ENCODE measurements at regions not wholly inside any gene's neighbourhood (a gene's known extent, or its start where the extent isn't known, plus 50 kb on each side); places are given as distances from the start of the nearest gene placed in this dataset.

- TF ChIP-seq CTCF (IDR thresholded peaks at IDR 0.05) = no peak
- Mint-ChIP-seq H3K27me3 (ENCODE audit: low read depth) (no peaks in the 10 kb centered on the region), H3K9me3 (ENCODE audit: low read depth) (no peaks in the 10 kb centered on the region), H3K4me1 (ENCODE audit: low read depth) (peaks cover 3% of the 10 kb centered on the region), H3K27ac (ENCODE audit: unreplicated experiment) (no peak overlapping the region), H3K4me3 (ENCODE audit: unreplicated experiment) (no peak overlapping the region), H3K36me3 (ENCODE audit: low read depth) (no peaks in the 10 kb centered on the region)
- no peak for DNase-seq (ENCODE audit: low spot score)
Measured at GRCh38 chr5:93010616-93011015, 570.4 kb downstream of the NR2F1-AS1 start.

GRCh38 chr5:93010037-93010436, 571.0 kb downstream of the NR2F1-AS1 start:
- DNase-seq (ENCODE audit: low spot score) = no peak
- H3K36me3 Mint-ChIP-seq (ENCODE audit: low read depth) = no peaks in the 10 kb centered on the region
- no peak overlapping the region for H3K4me3 Mint-ChIP-seq (ENCODE audit: unreplicated experiment)
- TF ChIP-seq CTCF (IDR thresholded peaks at IDR 0.05) = no peak
- H3K4me1 Mint-ChIP-seq (ENCODE audit: low read depth) = peaks cover 7% of the 10 kb centered on the region
- no peak overlapping the region for H3K27ac Mint-ChIP-seq (ENCODE audit: unreplicated experiment)
- no peaks in the 10 kb centered on the region for H3K9me3 Mint-ChIP-seq (ENCODE audit: low read depth)
- no peaks in the 10 kb centered on the region for H3K27me3 Mint-ChIP-seq (ENCODE audit: low read depth)

GRCh38 chr5:93008502-93009207, 572.4 kb downstream of the NR2F1-AS1 start:
- H3K9me3 Mint-ChIP-seq (ENCODE audit: low read depth) = no peaks in the 10 kb centered on the region
- no peak for TF ChIP-seq CTCF (IDR thresholded peaks at IDR 0.05)
- peaks cover 16% of the 10 kb centered on the region for H3K4me1 Mint-ChIP-seq (ENCODE audit: low read depth)
- no peak overlapping the region for H3K4me3 Mint-ChIP-seq (ENCODE audit: unreplicated experiment)
- H3K27ac Mint-ChIP-seq (ENCODE audit: unreplicated experiment) = no peak overlapping the region
- DNase-seq (ENCODE audit: low spot score) = no peak
- H3K27me3 Mint-ChIP-seq (ENCODE audit: low read depth) = no peaks in the 10 kb centered on the region
- H3K36me3 Mint-ChIP-seq (ENCODE audit: low read depth) = no peaks in the 10 kb centered on the region

- no peaks in the 10 kb centered on the region for H3K9me3 Mint-ChIP-seq (ENCODE audit: low read depth)
- H3K27ac Mint-ChIP-seq (ENCODE audit: unreplicated experiment) = no peak overlapping the region
- TF ChIP-seq CTCF (IDR thresholded peaks at IDR 0.05) = no peak
- no peak overlapping the region for H3K4me3 Mint-ChIP-seq (ENCODE audit: unreplicated experiment)
- H3K27me3 Mint-ChIP-seq (ENCODE audit: low read depth) = no peaks in the 10 kb centered on the region
- peaks cover 16% of the 10 kb centered on the region for H3K4me1 Mint-ChIP-seq (ENCODE audit: low read depth)
- no peaks in the 10 kb centered on the region for H3K36me3 Mint-ChIP-seq (ENCODE audit: low read depth)
- DNase-seq (ENCODE audit: low spot score) = no peak
Measured at GRCh38 chr5:93006915-93007314, 574.1 kb downstream of the NR2F1-AS1 start.

GRCh38 chr5:92998456-92998855, 582.6 kb downstream of the NR2F1-AS1 start:
- H3K27ac Mint-ChIP-seq (ENCODE audit: unreplicated experiment) = no peak overlapping the region
- no peak for TF ChIP-seq CTCF (IDR thresholded peaks at IDR 0.05)
- no peaks in the 10 kb centered on the region for H3K4me1 Mint-ChIP-seq (ENCODE audit: low read depth)
- no peak for DNase-seq (ENCODE audit: low spot score)
- no peak overlapping the region for H3K4me3 Mint-ChIP-seq (ENCODE audit: unreplicated experiment)
- peaks cover 3% of the 10 kb centered on the region for H3K36me3 Mint-ChIP-seq (ENCODE audit: low read depth)
- peaks cover 13% of the 10 kb centered on the region for H3K9me3 Mint-ChIP-seq (ENCODE audit: low read depth)
- no peaks in the 10 kb centered on the region for H3K27me3 Mint-ChIP-seq (ENCODE audit: low read depth)
